ENCODE measurements at regions not wholly inside any gene's neighbourhood (a gene's known extent, or its start where the extent isn't known, plus 50 kb on each side); places are given as distances from the start of the nearest gene placed in this dataset.

DNA sequence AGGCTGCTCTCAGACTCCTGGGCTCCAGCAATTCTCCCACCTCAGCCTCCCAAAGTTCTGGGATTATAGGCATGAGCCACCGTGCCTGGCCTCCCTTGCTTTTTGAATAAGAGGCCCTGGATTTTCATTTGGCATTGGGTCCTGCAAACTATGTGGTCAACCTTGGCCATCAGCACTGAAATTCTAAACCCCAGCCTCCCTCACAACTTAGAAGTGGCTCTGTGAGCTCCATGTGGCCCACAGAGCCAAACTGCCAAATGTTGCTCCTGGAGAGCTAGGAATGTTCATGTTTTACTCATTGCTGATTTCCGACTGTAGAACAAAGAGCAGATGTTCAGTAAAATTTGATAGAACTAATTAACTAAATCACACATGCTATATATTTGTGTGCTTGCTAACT is 210.6 kb upstream of the AGAP1 start:
- Histone ChIP-seq H3K79me2 (ENCODE audit: control insufficient read depth in 1 of 2, insufficient read depth in 2 of 2, low read length in 2 of 2) (no peaks in the 10 kb centered on the region), H3K23ac (ENCODE audit: insufficient read length) (no peak overlapping the region), H3K36me3 (ENCODE audit: control insufficient read depth in 2 of 4, insufficient read depth in 4 of 4, low read length in 3 of 4) (no peaks in the 10 kb centered on the region), H2AFZ (ENCODE audit: low read length) (no peak overlapping the region), H4K20me1 (replicated peaks in 1 of 2; ENCODE audit: control insufficient read depth in 1 of 2, insufficient read depth in 2 of 2, low read length in 2 of 2) (no peaks in the 10 kb centered on the region), H2AK5ac (ENCODE audit: low read depth, low read length) (no peak overlapping the region), H3K18ac (ENCODE audit: extremely low read depth, low read length) (no peak overlapping the region), H3K23me2 (ENCODE audit: low read depth, low read length) (no peaks in the 10 kb centered on the region), H3K9me3 (ENCODE audit: insufficient read depth in 2 of 2, low read depth in 1 of 2, low read length in 1 of 2) (no peaks in the 10 kb centered on the region), H2BK120ac (replicated peaks; ENCODE audit: low read depth, low read length) (no peak overlapping the region), H2BK20ac (ENCODE audit: low read length) (no peak overlapping the region), H3K27ac (ENCODE audit: low read depth, low read length) (no peak overlapping the region), H3K27me3 (replicated peaks in 1 of 4; ENCODE audit: control insufficient read depth in 3 of 4, extremely low read depth in 1 of 4, insufficient read depth in 3 of 4, low read length in 3 of 4) (no peaks in the 10 kb centered on the region), H4K8ac (ENCODE audit: extremely low read depth, insufficient read depth, low read length) (no peak overlapping the region), H3K4me1 (replicated peaks in 1 of 4; ENCODE audit: control insufficient read depth in 3 of 4, insufficient read depth in 4 of 4, low read length in 3 of 4) (no peaks in the 10 kb centered on the region), H2BK15ac (ENCODE audit: low read length) (no peak overlapping the region), H3K4me2 (ENCODE audit: insufficient read depth in 1 of 2, low read depth in 2 of 2, low read length in 2 of 2) (no peak overlapping the region), H4K5ac (ENCODE audit: insufficient read length, low read depth, low read length) (no peak overlapping the region), H3K56ac (replicated peaks; ENCODE audit: insufficient read length, low read depth, low read length) (no peak overlapping the region), H3K9ac (replicated peaks in 1 of 4; ENCODE audit: extremely low read depth in 1 of 4, low read depth in 3 of 4, low read length in 3 of 4) (no peak overlapping the region), H2BK12ac (ENCODE audit: low read depth, low read length) (no peak overlapping the region), H2BK5ac (ENCODE audit: low read depth, low read length) (no peak overlapping the region), H3K14ac (ENCODE audit: insufficient read length) (no peak overlapping the region), H4K91ac (replicated peaks; ENCODE audit: insufficient read length, low read length) (no peak overlapping the region), H3K79me1 (ENCODE audit: low read depth, low read length) (no peaks in the 10 kb centered on the region), H3K4me3 (ENCODE audit: extremely low read depth in 1 of 4, insufficient read depth in 2 of 4, low read depth in 3 of 4, low read length in 4 of 4) (no peak overlapping the region), H3K4ac (replicated peaks; ENCODE audit: insufficient read length, low read depth, low read length) (no peak overlapping the region)
- no peak for DNase-seq (ENCODE audit: low read depth in 1 of 2, low spot score in 2 of 2)
- ChIA-PET POLR2A (ENCODE audit: partially characterized antibody) (no interaction called here), CTCF (ENCODE audit: partially characterized antibody) (interaction anchor here (0.7 kb wide), 1 partner anchor 22 kb away, joined by 3 read pairs; no protein-coding TSS in a partner anchor)
- no peak for FAIRE-seq
- 97% methylated on average over 2 of the region's 2 CpGs; no CpG with 5 or more reads in 1 of the 2 experiments for whole genome bisulfite sequencing, 2 experiments (ENCODE audit: extremely low coverage in 1 of 2, insufficient coverage in 1 of 2, insufficient read length in 1 of 2, insufficient replicate concordance in 2 of 2, low coverage in 1 of 2, low lambda C conversion rate in 2 of 2, missing lambda C conversion rate in 1 of 2)
- TF ChIP-seq RFX5 (IDR thresholded peaks at IDR 0.05; ENCODE audit: borderline replicate concordance, low read depth, low read length) = no peak
- TF ChIP-seq RXRA (IDR thresholded peaks at IDR 0.05; ENCODE audit: insufficient read depth, low read depth, low read length) = no peak
- TF ChIP-seq CBX5 (IDR thresholded peaks at IDR 0.05; ENCODE audit: low read depth, low read length) = no peak
- no peak for TF ChIP-seq JUND (IDR thresholded peaks at IDR 0.05; ENCODE audit: low read length)
- TF ChIP-seq, protein P1, sequence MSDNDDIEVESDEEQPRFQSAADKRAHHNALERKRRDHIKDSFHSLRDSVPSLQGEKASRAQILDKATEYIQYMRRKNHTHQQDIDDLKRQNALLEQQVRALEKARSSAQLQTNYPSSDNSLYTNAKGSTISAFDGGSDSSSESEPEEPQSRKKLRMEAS (IDR thresholded peaks at IDR 0.05) = no peak
- TF ChIP-seq PHF8 (conservative IDR thresholded peaks at IDR 0.05; ENCODE audit: low read depth, low read length) = no peak
